Activated B cell treated with CpG ODN at 0.5 μM for 24 hours (primary cell): ENCODE measurements at regions not wholly inside any gene's neighbourhood (a gene's known extent, or its start where the extent isn't known, plus 50 kb on each side); places are given as distances from the start of the nearest gene placed in this dataset.

ENCODE experiments used
- ATAC-seq: fragments of 200-7000 bp; cut with Tn5 transposase; one replicate; pipeline ENCODE4 v1.10.0; 2021; ENCODE audit warnings: low read depth, mild to moderate bottlenecking, moderate library complexity
- CTCF ChIA-PET: fragments of 350-600 bp; sonication (Branson Sonifier 250); formaldehyde crosslinking; loops from one replicate; lab custom pipeline; 2021; ENCODE audit warnings: antibody characterized with exemption; lab: Charles Lee
- POLR2A ChIA-PET: fragments of 350-600 bp; sonication (Branson Sonifier 250); formaldehyde crosslinking; loops from one replicate; lab custom pipeline; 2021; ENCODE audit warnings: antibody characterized with exemption; lab: Charles Lee
- DNase-seq: peaks from one replicate; pipeline ENCODE4 v3.0.0; 2022
- H3K27ac Mint-ChIP-seq: one replicate; pipeline ENCODE4 v1.8.0; 2020; ENCODE audit warnings: mixed read lengths
- H3K27me3 Mint-ChIP-seq: one replicate; pipeline ENCODE4 v1.8.0; 2021; ENCODE audit warnings: mixed read lengths
- H3K36me3 Mint-ChIP-seq: one replicate; pipeline ENCODE4 v1.8.0; 2021; ENCODE audit warnings: low read depth, mixed read lengths
- H3K4me1 Mint-ChIP-seq: one replicate; pipeline ENCODE4 v1.8.0; 2021; ENCODE audit warnings: mixed read lengths
- H3K4me3 Mint-ChIP-seq: one replicate; pipeline ENCODE4 v1.8.0; 2020; ENCODE audit warnings: mild to moderate bottlenecking, mixed read lengths
- H3K9me3 Mint-ChIP-seq: one replicate; pipeline ENCODE4 v1.8.0; 2020; ENCODE audit warnings: mixed read lengths
- intact Hi-C: fragments of 100-400 bp; cut with micrococcal nuclease; formaldehyde crosslinking; loops from one replicate; pipeline ENCODE4 v1.15.1; 2024
- TF ChIP-seq, protein P1 (sequence below): fragments of 200-600 bp; IDR thresholded peaks from one replicate; pipeline ENCODE4 v1.8.0; 2022; ENCODE audit warnings: antibody characterized with exemption, mild to moderate bottlenecking

DNA sequence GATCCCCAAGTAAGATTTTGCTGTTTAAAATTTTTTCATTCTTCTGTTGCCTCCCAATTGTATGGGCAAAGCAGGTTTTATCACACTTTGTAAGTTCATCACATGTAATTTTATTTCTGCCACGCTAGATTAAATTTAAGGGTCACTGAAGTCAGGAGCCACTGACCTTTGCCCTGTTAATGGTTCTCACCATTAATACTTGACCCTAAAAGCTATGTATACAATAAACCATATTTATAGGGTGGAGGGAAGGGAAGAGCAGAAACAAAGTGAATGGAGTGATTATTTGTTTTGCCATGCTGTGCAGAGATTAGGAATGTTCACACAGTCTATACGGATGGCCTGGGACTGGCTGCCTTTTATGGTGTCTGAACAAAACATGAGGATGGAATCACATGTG, 186.7 kb downstream of the BMP2 start:
- no peak overlapping the region for H3K27ac Mint-ChIP-seq
- intact Hi-C loops: no loop called here
- ChIA-PET CTCF (no interaction called here), POLR2A (no interaction called here)
- H3K9me3 Mint-ChIP-seq: peaks cover 12% of the 10 kb centered on the region
- no peaks in the 10 kb centered on the region for H3K4me1 Mint-ChIP-seq
- no peak for ATAC-seq
- DNase-seq: no peak
- no peaks in the 10 kb centered on the region for H3K36me3 Mint-ChIP-seq
- H3K27me3 Mint-ChIP-seq: no peaks in the 10 kb centered on the region
- no peak overlapping the region for H3K4me3 Mint-ChIP-seq
- TF ChIP-seq, protein P1, sequence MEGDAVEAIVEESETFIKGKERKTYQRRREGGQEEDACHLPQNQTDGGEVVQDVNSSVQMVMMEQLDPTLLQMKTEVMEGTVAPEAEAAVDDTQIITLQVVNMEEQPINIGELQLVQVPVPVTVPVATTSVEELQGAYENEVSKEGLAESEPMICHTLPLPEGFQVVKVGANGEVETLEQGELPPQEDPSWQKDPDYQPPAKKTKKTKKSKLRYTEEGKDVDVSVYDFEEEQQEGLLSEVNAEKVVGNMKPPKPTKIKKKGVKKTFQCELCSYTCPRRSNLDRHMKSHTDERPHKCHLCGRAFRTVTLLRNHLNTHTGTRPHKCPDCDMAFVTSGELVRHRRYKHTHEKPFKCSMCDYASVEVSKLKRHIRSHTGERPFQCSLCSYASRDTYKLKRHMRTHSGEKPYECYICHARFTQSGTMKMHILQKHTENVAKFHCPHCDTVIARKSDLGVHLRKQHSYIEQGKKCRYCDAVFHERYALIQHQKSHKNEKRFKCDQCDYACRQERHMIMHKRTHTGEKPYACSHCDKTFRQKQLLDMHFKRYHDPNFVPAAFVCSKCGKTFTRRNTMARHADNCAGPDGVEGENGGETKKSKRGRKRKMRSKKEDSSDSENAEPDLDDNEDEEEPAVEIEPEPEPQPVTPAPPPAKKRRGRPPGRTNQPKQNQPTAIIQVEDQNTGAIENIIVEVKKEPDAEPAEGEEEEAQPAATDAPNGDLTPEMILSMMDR: no peak

DNA sequence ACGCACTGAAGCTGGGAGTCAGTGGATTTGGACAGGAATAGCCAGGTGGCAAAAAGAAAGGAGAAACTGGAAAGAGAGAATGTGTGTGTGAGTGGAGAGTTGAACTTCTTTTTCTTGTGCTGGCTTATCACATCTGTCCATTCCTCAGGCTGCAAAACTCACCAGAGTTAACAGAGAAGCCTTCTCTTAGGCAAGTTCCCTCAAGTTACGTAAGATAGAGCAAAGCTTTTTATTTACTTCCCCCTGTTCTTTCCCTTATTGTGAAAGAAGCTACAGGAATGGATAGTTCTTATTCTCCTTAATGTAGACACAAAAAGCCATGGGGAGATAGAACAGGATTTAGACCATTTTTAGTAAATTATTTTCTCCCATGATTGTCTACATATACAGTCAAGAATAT, 188.6 kb downstream of the BMP2 start:
- peaks cover 7% of the 10 kb centered on the region for H3K9me3 Mint-ChIP-seq
- ChIA-PET CTCF (no interaction called here), POLR2A (no interaction called here)
- no peaks in the 10 kb centered on the region for H3K4me1 Mint-ChIP-seq
- ATAC-seq (no peak), DNase-seq (no peak)
- H3K4me3 Mint-ChIP-seq: no peak overlapping the region
- TF ChIP-seq, protein P1: no peak
- H3K27ac Mint-ChIP-seq: no peak overlapping the region
- intact Hi-C loops: no loop called here
- no peaks in the 10 kb centered on the region for H3K27me3 Mint-ChIP-seq
- no peaks in the 10 kb centered on the region for H3K36me3 Mint-ChIP-seq

DNA sequence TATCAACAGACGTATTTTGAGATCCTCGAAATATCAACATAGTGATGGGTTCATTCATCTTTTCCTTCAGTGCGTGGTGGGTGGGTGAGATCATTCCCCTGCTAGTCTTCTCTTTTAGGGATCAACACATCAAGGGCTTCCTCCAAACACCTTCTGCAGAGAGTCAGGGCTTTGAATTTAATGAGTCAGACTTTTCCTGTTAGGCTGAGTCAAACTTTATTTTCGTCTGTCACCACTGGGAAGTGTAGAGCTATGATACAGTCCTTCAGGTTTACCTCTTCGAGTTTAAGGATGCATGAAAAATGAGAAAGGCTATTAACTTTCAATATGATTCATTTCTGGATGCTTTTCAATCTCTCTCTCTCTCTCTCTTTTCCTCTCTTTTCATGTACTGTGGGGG, 189.1 kb downstream of the BMP2 start:
- ChIA-PET CTCF (no interaction called here), POLR2A (no interaction called here)
- peaks cover 4% of the 10 kb centered on the region for H3K9me3 Mint-ChIP-seq
- ATAC-seq: no peak
- H3K4me3 Mint-ChIP-seq: no peak overlapping the region
- no peaks in the 10 kb centered on the region for H3K4me1 Mint-ChIP-seq
- intact Hi-C loops: no loop called here
- DNase-seq: no peak
- no peak overlapping the region for H3K27ac Mint-ChIP-seq
- TF ChIP-seq, protein P1: no peak
- H3K27me3 Mint-ChIP-seq: no peaks in the 10 kb centered on the region
- H3K36me3 Mint-ChIP-seq: no peaks in the 10 kb centered on the region

DNA sequence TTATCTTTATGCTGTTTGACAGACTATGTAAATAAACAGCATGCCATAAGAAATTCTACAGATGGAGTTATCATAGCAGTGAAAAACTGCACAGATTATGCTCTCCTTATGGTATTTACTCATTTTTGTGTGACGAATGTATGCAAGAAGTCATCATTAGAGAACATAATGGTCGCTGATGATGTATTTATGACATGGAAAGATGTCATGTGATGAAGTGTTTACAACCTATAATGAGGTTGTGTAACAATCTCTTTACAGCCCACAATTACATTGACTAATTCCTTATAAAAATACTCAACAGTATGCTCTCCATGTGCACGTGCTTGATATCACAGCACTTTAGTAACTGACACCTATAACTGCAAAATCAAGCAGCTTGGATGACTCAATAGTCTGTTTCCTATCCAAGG, 192.4 kb downstream of the BMP2 start:
- TF ChIP-seq, protein P1: no peak
- Mint-ChIP-seq H3K27me3 (no peaks in the 10 kb centered on the region), H3K9me3 (peaks cover 4% of the 10 kb centered on the region), H3K27ac (no peak overlapping the region), H3K4me1 (no peaks in the 10 kb centered on the region), H3K4me3 (no peak overlapping the region), H3K36me3 (no peaks in the 10 kb centered on the region)
- ChIA-PET CTCF (no interaction called here), POLR2A (no interaction called here)
- ATAC-seq (no peak), DNase-seq (no peak)
- intact Hi-C loops: no loop called here

DNA sequence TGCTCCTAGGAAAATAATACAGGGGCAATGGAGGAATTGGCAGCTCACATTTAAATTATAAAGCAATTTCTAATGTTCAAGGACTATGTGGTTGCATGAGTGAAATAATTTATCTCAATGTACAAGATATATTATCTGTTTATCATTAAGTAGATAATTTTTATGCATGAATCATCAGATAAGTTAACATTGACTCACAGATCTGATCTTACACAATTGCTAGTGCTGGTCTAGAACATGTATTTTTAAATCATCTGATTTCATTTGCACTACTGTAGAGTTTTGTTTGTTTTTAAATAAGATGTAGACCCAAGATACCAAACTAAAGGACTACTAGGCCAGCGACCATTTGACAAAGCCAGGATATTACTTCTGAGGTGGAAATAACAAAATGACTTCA, 199.2 kb downstream of the BMP2 start:
- TF ChIP-seq, protein P1: no peak
- H3K27me3 Mint-ChIP-seq: no peaks in the 10 kb centered on the region
- intact Hi-C loops: no loop called here
- peaks cover 7% of the 10 kb centered on the region for H3K9me3 Mint-ChIP-seq
- ATAC-seq: no peak
- H3K27ac Mint-ChIP-seq: no peak overlapping the region
- no peaks in the 10 kb centered on the region for H3K4me1 Mint-ChIP-seq
- no peak for DNase-seq
- CTCF ChIA-PET: no interaction called here
- POLR2A ChIA-PET: no interaction called here
- H3K4me3 Mint-ChIP-seq: no peak overlapping the region
- no peaks in the 10 kb centered on the region for H3K36me3 Mint-ChIP-seq
